H1 (cell line): ENCODE measurements at regions not wholly inside any gene's neighbourhood (a gene's known extent, or its start where the extent isn't known, plus 50 kb on each side); places are given as distances from the start of the nearest gene placed in this dataset.

Experiments
- CTCF ChIA-PET: fragments of 300-600 bp; sonication (Branson Sonifier 250); formaldehyde crosslinking; loops from one replicate; lab custom pipeline; 2021; ENCODE audit not compliant: partially characterized antibody; lab: Charles Lee
- POLR2A ChIA-PET: fragments of 300-600 bp; sonication (Branson Sonifier 250); formaldehyde crosslinking; loops from one replicate; lab custom pipeline; 2021; ENCODE audit warnings: inconsistent platforms; ENCODE audit not compliant: partially characterized antibody; lab: Charles Lee
- DNase-seq, 2 experiments: peaks; one replicate each; pipeline versions ENCODE4 v3.0.0 to v3.0.0-alpha.2; 2010 to 2022; ENCODE audit warnings: low spot score in 2 of 2, low read depth in 1 of 2, mixed read lengths in 1 of 2
- FAIRE-seq: peaks from 2 replicates; lab custom pipeline; 2011; peaks lifted over from hg19 to GRCh38; lab: Jason Lieb, UNC
- H2AFZ ChIP-seq: 2 replicates; pipeline ENCODE4 v1.8.1; 2012; ENCODE audit warnings: low read length, inconsistent platforms
- H2AK5ac ChIP-seq: 2 replicates; pipeline ENCODE4 v1.6.1; 2013; ENCODE audit warnings: low read depth, low read length
- H2BK120ac ChIP-seq: replicated peaks from 2 replicates; pipeline ENCODE3; 2013; ENCODE audit warnings: low read depth, low read length, inconsistent platforms
- H2BK12ac ChIP-seq: 2 replicates; pipeline ENCODE4 v1.6.1; 2013; ENCODE audit warnings: low read depth, low read length
- H2BK15ac ChIP-seq: 2 replicates; pipeline ENCODE4 v1.6.1; 2013; ENCODE audit warnings: low read length
- H2BK20ac ChIP-seq: 2 replicates; pipeline ENCODE4 v1.6.1; 2013; ENCODE audit warnings: low read length
- H2BK5ac ChIP-seq: 2 replicates; pipeline ENCODE4 v1.6.1; 2013; ENCODE audit warnings: low read depth, low read length
- H3K14ac ChIP-seq: 2 replicates; pipeline ENCODE4 v1.6.1; 2013; ENCODE audit warnings: inconsistent platforms; ENCODE audit not compliant: insufficient read length
- H3K18ac ChIP-seq: 2 replicates; pipeline ENCODE4 v1.6.1; 2013; ENCODE audit warnings: low read length; ENCODE audit errors: extremely low read depth
- H3K23ac ChIP-seq: 2 replicates; pipeline ENCODE4 v1.6.1; 2013; ENCODE audit warnings: inconsistent platforms; ENCODE audit not compliant: insufficient read length
- H3K23me2 ChIP-seq: 2 replicates; pipeline ENCODE4 v1.6.1; 2013; ENCODE audit warnings: low read depth, low read length
- H3K27ac ChIP-seq: 2 replicates; pipeline ENCODE4 v1.6.1; 2011; ENCODE audit warnings: low read depth, low read length, inconsistent platforms
- H3K27me3 ChIP-seq, 4 experiments: replicated peaks in 1 of 4; 1 replicate in 1 of 4; 2 replicates in 3 of 4; pipeline versions ENCODE4 v1.6.1 to v1.8.1; 2011 to 2013; ENCODE audit warnings: low read length in 3 of 4, mild to moderate bottlenecking in 3 of 4, inconsistent platforms in 2 of 4, mixed read lengths in 2 of 4, moderate library complexity in 1 of 4; ENCODE audit not compliant: control insufficient read depth in 3 of 4, insufficient read depth in 3 of 4; ENCODE audit errors: extremely low read depth in 1 of 4
- H3K36me3 ChIP-seq, 4 experiments: 2 replicates each; pipeline versions ENCODE4 v1.6.1 to v1.8.1; 2011 to 2013; ENCODE audit warnings: mild to moderate bottlenecking in 4 of 4, low read length in 3 of 4, moderate library complexity in 2 of 4, control low read depth in 1 of 4, inconsistent platforms in 1 of 4; ENCODE audit not compliant: insufficient read depth in 4 of 4, control insufficient read depth in 2 of 4
- H3K4ac ChIP-seq: replicated peaks from 2 replicates; pipeline ENCODE3; 2013; ENCODE audit warnings: low read length, low read depth, mixed read lengths, inconsistent platforms; ENCODE audit not compliant: insufficient read length
- H3K4me1 ChIP-seq, 4 experiments: replicated peaks in 1 of 4; 1 replicate in 1 of 4; 2 replicates in 3 of 4; pipeline versions ENCODE4 v1.6.1 to v1.8.1; 2011 to 2013; ENCODE audit warnings: low read length in 3 of 4, inconsistent platforms in 2 of 4, mixed read lengths in 1 of 4; ENCODE audit not compliant: insufficient read depth in 4 of 4, control insufficient read depth in 3 of 4
- H3K4me2 ChIP-seq, 2 experiments: 2 replicates each; pipeline versions ENCODE4 v1.6.1 to v1.8.1; 2011 to 2013; ENCODE audit warnings: low read depth in 2 of 2, low read length in 2 of 2, control low read depth in 1 of 2, inconsistent platforms in 1 of 2, mild to moderate bottlenecking in 1 of 2; ENCODE audit not compliant: insufficient read depth in 1 of 2
- H3K4me3 ChIP-seq, 4 experiments: fragments of 200-600, 300-600 bp in 1 of 4; sonication (generic), shearing (Covaris generic), sonication (Bioruptor Twin) in 1 of 4; 2 replicates each; pipeline versions ENCODE4 v1.5.1 to v1.8.1; 2011 to 2016; ENCODE audit warnings: low read length in 4 of 4, low read depth in 3 of 4, control low read depth in 2 of 4, inconsistent platforms in 2 of 4, mild to moderate bottlenecking in 2 of 4, mixed read lengths in 1 of 4, moderate library complexity in 1 of 4; ENCODE audit not compliant: insufficient read depth in 2 of 4; ENCODE audit errors: extremely low read depth in 1 of 4
- H3K56ac ChIP-seq: replicated peaks from 2 replicates; pipeline ENCODE3; 2013; ENCODE audit warnings: low read depth, mild to moderate bottlenecking, mixed read lengths, low read length, inconsistent platforms; ENCODE audit not compliant: insufficient read length
- H3K79me1 ChIP-seq: 2 replicates; pipeline ENCODE4 v1.6.1; 2013; ENCODE audit warnings: low read depth, low read length, control low read depth
- H3K79me2 ChIP-seq, 2 experiments: 2 replicates each; pipeline versions ENCODE4 v1.6.1 to v1.8.1; 2012 to 2013; ENCODE audit warnings: low read length in 2 of 2, mild to moderate bottlenecking in 2 of 2, inconsistent platforms in 1 of 2; ENCODE audit not compliant: insufficient read depth in 2 of 2, control insufficient read depth in 1 of 2
- H3K9ac ChIP-seq, 4 experiments: replicated peaks in 1 of 4; 1 replicate in 1 of 4; 2 replicates in 3 of 4; pipeline versions ENCODE4 v1.6.1 to v1.8.1; 2011 to 2013; ENCODE audit warnings: low read depth in 3 of 4, low read length in 3 of 4, control low read depth in 2 of 4, mild to moderate bottlenecking in 2 of 4, moderate library complexity in 2 of 4, inconsistent platforms in 1 of 4; ENCODE audit errors: extremely low read depth in 1 of 4
- H3K9me3 ChIP-seq, 2 experiments: 2 replicates each; pipeline versions ENCODE4 v1.6.1 to v1.8.1; 2012 to 2013; ENCODE audit warnings: mild to moderate bottlenecking in 2 of 2, moderate library complexity in 2 of 2, control low read depth in 1 of 2, inconsistent platforms in 1 of 2, low read depth in 1 of 2, low read length in 1 of 2, mixed read lengths in 1 of 2; ENCODE audit not compliant: insufficient read depth in 2 of 2
- H4K20me1 ChIP-seq, 2 experiments: replicated peaks in 1 of 2; 2 replicates each; pipeline versions ENCODE3 to v1.8.1; 2011 to 2013; ENCODE audit warnings: inconsistent platforms in 2 of 2, low read length in 2 of 2, mild to moderate bottlenecking in 1 of 2; ENCODE audit not compliant: insufficient read depth in 2 of 2, control insufficient read depth in 1 of 2
- H4K5ac ChIP-seq: 2 replicates; pipeline ENCODE4 v1.6.1; 2013; ENCODE audit warnings: low read length, low read depth, mixed read lengths, inconsistent platforms; ENCODE audit not compliant: insufficient read length
- H4K8ac ChIP-seq: 2 replicates; pipeline ENCODE4 v1.8.0; 2013; ENCODE audit warnings: mild to moderate bottlenecking, moderate library complexity, low read length, inconsistent platforms; ENCODE audit not compliant: insufficient read depth; ENCODE audit errors: extremely low read depth
- H4K91ac ChIP-seq: replicated peaks from 2 replicates; pipeline ENCODE3; 2013; ENCODE audit warnings: low read length, mixed read lengths, inconsistent platforms; ENCODE audit not compliant: insufficient read length
- BCL11A ChIP-seq, 2 experiments: IDR thresholded peaks; one replicate each; pipeline ENCODE4 v1.6.1; 2011; ENCODE audit warnings: low read depth in 2 of 2, low read length in 2 of 2, mild to moderate bottlenecking in 2 of 2
- BRCA1 ChIP-seq: IDR thresholded peaks from 2 replicates; pipeline ENCODE4 v1.6.1; 2012; ENCODE audit warnings: low read depth, low read length, improper control_type of control experiment
- CREB1 ChIP-seq: IDR thresholded peaks from 2 replicates; pipeline ENCODE4 v1.6.1; 2012; ENCODE audit warnings: inconsistent platforms
- EGR1 ChIP-seq: IDR thresholded peaks from 2 replicates; pipeline ENCODE4 v1.6.1; 2011; ENCODE audit warnings: low read depth, low read length, borderline replicate concordance
- HDAC2 ChIP-seq, 2 experiments: fragments of 300-600 bp in 1 of 2; sonication (generic) in 1 of 2; IDR thresholded peaks; 2 replicates each; pipeline ENCODE4 v1.6.1; 2011 to 2012; ENCODE audit warnings: low read depth in 2 of 2, low read length in 2 of 2, mild to moderate bottlenecking in 2 of 2, moderate library complexity in 2 of 2, borderline replicate concordance in 1 of 2, inconsistent platforms in 1 of 2
- KDM1A ChIP-seq: fragments of 200-600, 300-600 bp; sonication (generic); IDR thresholded peaks from 2 replicates; pipeline ENCODE4 v1.7.1; 2016; ENCODE audit warnings: mild to moderate bottlenecking, low read length, borderline replicate concordance
- KDM5A ChIP-seq: fragments of 200-600 bp; IDR thresholded peaks from 2 replicates; pipeline ENCODE4 v1.7.1; 2012; ENCODE audit warnings: mild to moderate bottlenecking, low read length, inconsistent platforms, mixed read lengths
- MAX ChIP-seq: IDR thresholded peaks from 2 replicates; pipeline ENCODE4 v1.6.1; 2012; ENCODE audit warnings: inconsistent platforms
- PHF8 ChIP-seq: fragments of 200-600 bp; sonication (generic); conservative IDR thresholded peaks from 2 replicates; pipeline ENCODE4 v1.7.1; 2012; ENCODE audit warnings: low read depth, mild to moderate bottlenecking, inconsistent platforms, low read length, moderate library complexity
- RBBP5 ChIP-seq: IDR thresholded peaks from 2 replicates; pipeline ENCODE4 v1.7.1; 2012; ENCODE audit warnings: low read depth, mild to moderate bottlenecking, inconsistent platforms, low read length, moderate library complexity, borderline replicate concordance
- RFX5 ChIP-seq: IDR thresholded peaks from 2 replicates; pipeline ENCODE4 v1.6.1; 2011; ENCODE audit warnings: low read depth, low read length, improper control_type of control experiment, borderline replicate concordance
- RNF2 ChIP-seq: fragments of 200-900, 300-1000 bp; sonication (generic); IDR thresholded peaks from 2 replicates; pipeline ENCODE4 v1.7.1; 2016; ENCODE audit warnings: borderline replicate concordance, low read depth, mild to moderate bottlenecking, antibody characterized with exemption, low read length; ENCODE audit not compliant: poor library complexity, severe bottlenecking; ENCODE audit errors: missing control alignments
- SIN3A ChIP-seq, 2 experiments: IDR thresholded peaks in 1 of 2; conservative IDR thresholded peaks in 1 of 2; 2 replicates each; pipeline ENCODE4 v1.6.1; 2011 to 2012; ENCODE audit warnings: low read length in 2 of 2, improper control_type of control experiment in 1 of 2, low read depth in 1 of 2, mild to moderate bottlenecking in 1 of 2
- SIX5 ChIP-seq: IDR thresholded peaks from 2 replicates; pipeline ENCODE4 v1.6.1; 2011; ENCODE audit warnings: mild to moderate bottlenecking, low read depth, low read length
- TCF12 ChIP-seq: IDR thresholded peaks from 2 replicates; pipeline ENCODE4 v1.6.1; 2011; ENCODE audit warnings: low read depth, mild to moderate bottlenecking, low read length
- WGBS, 2 experiments: shearing (Covaris generic) in 1 of 2; methylation state at CpG; one replicate each; pipeline versions ENCODE4 v1.1.6 to v1.1.7; 2013 to 2015; ENCODE audit warnings: low lambda C conversion rate in 2 of 2, mixed read lengths in 2 of 2, inconsistent platforms in 1 of 2, low coverage in 1 of 2, missing lambda C conversion rate in 1 of 2; ENCODE audit not compliant: insufficient replicate concordance in 2 of 2, insufficient coverage in 1 of 2, insufficient read length in 1 of 2; ENCODE audit errors: extremely low coverage in 1 of 2, missing lambda C conversion rate in 1 of 2; 5-methylcytosine and 5-hydroxymethylcytosine counted together

GRCh38 chr11:25702417-25702816 is 629.5 kb upstream of the ANO3 start:
- Histone ChIP-seq H3K56ac (no peak overlapping the region), H4K5ac (no peak overlapping the region), H4K8ac (no peak overlapping the region), H3K27me3 (no peaks in the 10 kb centered on the region), H3K23ac (no peak overlapping the region), H3K9ac (no peak overlapping the region), H3K14ac (no peak overlapping the region), H2AFZ (no peak overlapping the region), H3K4me2 (no peak overlapping the region), H2BK5ac (no peak overlapping the region), H3K4me3 (no peak overlapping the region), H4K20me1 (no peaks in the 10 kb centered on the region), H3K79me2 (no peaks in the 10 kb centered on the region), H2BK120ac (no peak overlapping the region), H2AK5ac (no peak overlapping the region), H3K4me1 (no peaks in the 10 kb centered on the region), H2BK20ac (no peak overlapping the region), H3K23me2 (no peaks in the 10 kb centered on the region), H3K9me3 (no peaks in the 10 kb centered on the region), H3K27ac (no peak overlapping the region), H3K36me3 (no peaks in the 10 kb centered on the region), H2BK12ac (no peak overlapping the region), H3K18ac (no peak overlapping the region), H4K91ac (no peak overlapping the region), H3K4ac (no peak overlapping the region), H2BK15ac (no peak overlapping the region), H3K79me1 (no peaks in the 10 kb centered on the region)
- FAIRE-seq (no peak), DNase-seq (no peak)
- no peak for TF ChIP-seq TCF12
- TF ChIP-seq MAX = no peak
- no peak for TF ChIP-seq KDM5A
- TF ChIP-seq CREB1 = no peak
- TF ChIP-seq SIX5 = no peak
- TF ChIP-seq PHF8 = no peak
- no peak for TF ChIP-seq SIN3A (conservative IDR thresholded peaks at IDR 0.05 in 1 of 2, IDR thresholded peaks at IDR 0.05 in 1 of 2; ENCODE audit: low read depth in 1 of 2, low read length in 2 of 2)
- no peak for TF ChIP-seq RBBP5
- no peak for TF ChIP-seq RFX5
- TF ChIP-seq BCL11A (IDR thresholded peaks at IDR 0.05; ENCODE audit: low read depth in 2 of 2, low read length in 2 of 2) = no peak
- TF ChIP-seq HDAC2 (IDR thresholded peaks at IDR 0.05; ENCODE audit: borderline replicate concordance in 1 of 2, low read depth in 2 of 2, low read length in 2 of 2) = no peak
- no peak for TF ChIP-seq EGR1
- no peak for TF ChIP-seq KDM1A
- no peak for TF ChIP-seq BRCA1
- TF ChIP-seq RNF2 = no peak
- ChIA-PET POLR2A (no interaction called here), CTCF (no interaction called here)
- 69% methylated on average over 1 of the region's 1 CpG; no CpG with 5 or more reads in 1 of the 2 experiments for WGBS, 2 experiments
